ENCODE measurements at regions not wholly inside any gene's neighbourhood (a gene's known extent, or its start where the extent isn't known, plus 50 kb on each side); places are given as distances from the start of the nearest gene placed in this dataset.

- no peak for DNase-seq (ENCODE audit: low read depth, low spot score)
These were observed 1660.3 kb downstream of the EFNB2 start for GRCh38 chr13:104875038-104875754.

- DNase-seq (ENCODE audit: low read depth, low spot score): no peak
These were observed 1663.3 kb downstream of the EFNB2 start for GRCh38 chr13:104872153-104872552.

GRCh38 chr13:104871456-104871855 is 1664.0 kb downstream of the EFNB2 start:
- no peak for DNase-seq (ENCODE audit: low read depth, low spot score)

- DNase-seq (ENCODE audit: low read depth, low spot score): no peak
These were observed 1666.0 kb downstream of the EFNB2 start for GRCh38 chr13:104869501-104869900.

- no peak for DNase-seq (ENCODE audit: low read depth, low spot score)
These were observed 1666.7 kb downstream of the EFNB2 start for GRCh38 chr13:104868806-104869205.

GRCh38 chr13:104855581-104855980 is 1679.9 kb downstream of the EFNB2 start:
- DNase-seq (ENCODE audit: low read depth, low spot score): no peak

GRCh38 chr13:104854698-104855097 is 1680.8 kb downstream of the EFNB2 start:
- DNase-seq (ENCODE audit: low read depth, low spot score): no peak

GRCh38 chr13:104854007-104854406 is 1681.5 kb downstream of the EFNB2 start:
- no peak for DNase-seq (ENCODE audit: low read depth, low spot score)

- DNase-seq (ENCODE audit: low read depth, low spot score): no peak
These were observed 1687.5 kb downstream of the EFNB2 start for GRCh38 chr13:104847922-104848321.

- no peak for DNase-seq (ENCODE audit: low read depth, low spot score)
These were observed 1692.1 kb downstream of the EFNB2 start for GRCh38 chr13:104843401-104843800.

GRCh38 chr13:104841110-104841509 is 1694.4 kb downstream of the EFNB2 start:
- no peak for DNase-seq (ENCODE audit: low read depth, low spot score)

GRCh38 chr13:104837756-104838155 is 1697.7 kb downstream of the EFNB2 start:
- DNase-seq (ENCODE audit: low read depth, low spot score): no peak

- DNase-seq (ENCODE audit: low read depth, low spot score): no peak
These were observed 1702.2 kb downstream of the EFNB2 start for GRCh38 chr13:104833221-104833620.

GRCh38 chr13:104832231-104832630 is 1703.2 kb downstream of the EFNB2 start:
- no peak for DNase-seq (ENCODE audit: low read depth, low spot score)

- no peak for DNase-seq (ENCODE audit: low read depth, low spot score)
These were observed 1703.6 kb downstream of the EFNB2 start for GRCh38 chr13:104831831-104832230.

- no peak for DNase-seq (ENCODE audit: low read depth, low spot score)
These were observed 1711.8 kb downstream of the EFNB2 start for GRCh38 chr13:104823709-104824108.

GRCh38 chr13:104823071-104823470 is 1712.4 kb downstream of the EFNB2 start:
- no peak for DNase-seq (ENCODE audit: low read depth, low spot score)

- no peak for DNase-seq (ENCODE audit: low read depth, low spot score)
These were observed 1718.2 kb downstream of the EFNB2 start for GRCh38 chr13:104817271-104817670.

- DNase-seq (ENCODE audit: low read depth, low spot score): no peak
These were observed 1718.7 kb downstream of the EFNB2 start for GRCh38 chr13:104816726-104817125.

- DNase-seq (ENCODE audit: low read depth, low spot score): no peak
These were observed 1725.2 kb downstream of the EFNB2 start for GRCh38 chr13:104810242-104810641.

GRCh38 chr13:104809483-104809882 is 1726.0 kb downstream of the EFNB2 start:
- DNase-seq (ENCODE audit: low read depth, low spot score): no peak

- DNase-seq (ENCODE audit: low read depth, low spot score): no peak
These were observed 1730.1 kb downstream of the EFNB2 start for GRCh38 chr13:104805346-104805745.

- DNase-seq (ENCODE audit: low read depth, low spot score): no peak
These were observed 1732.9 kb upstream of the SLC10A2 start for GRCh38 chr13:104799152-104799551.

- no peak for DNase-seq (ENCODE audit: low read depth, low spot score)
These were observed 1732.3 kb upstream of the SLC10A2 start for GRCh38 chr13:104798486-104798885.
